NB4 (cell line): ENCODE measurements at regions not wholly inside any gene's neighbourhood (a gene's known extent, or its start where the extent isn't known, plus 50 kb on each side); places are given as distances from the start of the nearest gene placed in this dataset.

Source experiments
- POLR2A ChIP-seq: IDR thresholded peaks from 2 replicates; pipeline ENCODE4 v1.6.1; 2011; ENCODE audit warnings: mild to moderate bottlenecking; ENCODE audit not compliant: insufficient read length; ENCODE audit errors: extremely low read depth
- TF ChIP-seq, protein P1 (sequence below): IDR thresholded peaks from one replicate; pipeline ENCODE4 v1.5.1; 2012; ENCODE audit warnings: low read depth, low read length
- TF ChIP-seq, protein P2 (sequence below): IDR thresholded peaks from 2 replicates; pipeline ENCODE4 v1.6.1; 2011; ENCODE audit warnings: low read depth, low read length

DNA sequence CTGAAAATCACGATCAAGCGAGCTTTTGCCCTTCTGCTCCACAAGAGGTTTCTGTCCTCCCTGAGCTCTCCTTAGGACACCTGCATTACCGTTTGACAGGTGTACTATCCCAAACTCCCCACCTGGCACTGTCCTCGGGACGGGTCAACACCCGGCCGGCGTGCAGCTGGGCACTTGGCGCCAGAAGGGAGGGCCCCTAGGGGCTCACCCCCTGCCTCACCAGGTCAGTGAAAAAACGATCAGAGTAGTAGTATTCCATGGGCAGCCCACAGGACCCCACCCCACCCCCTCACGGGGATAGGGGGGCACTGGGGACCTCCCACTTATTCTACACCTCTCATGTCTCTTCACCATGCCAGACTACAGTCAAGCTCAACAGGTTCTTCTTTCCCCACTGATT, 117.6 kb upstream of the ANKRD30BL start:
- TF ChIP-seq, protein P1, sequence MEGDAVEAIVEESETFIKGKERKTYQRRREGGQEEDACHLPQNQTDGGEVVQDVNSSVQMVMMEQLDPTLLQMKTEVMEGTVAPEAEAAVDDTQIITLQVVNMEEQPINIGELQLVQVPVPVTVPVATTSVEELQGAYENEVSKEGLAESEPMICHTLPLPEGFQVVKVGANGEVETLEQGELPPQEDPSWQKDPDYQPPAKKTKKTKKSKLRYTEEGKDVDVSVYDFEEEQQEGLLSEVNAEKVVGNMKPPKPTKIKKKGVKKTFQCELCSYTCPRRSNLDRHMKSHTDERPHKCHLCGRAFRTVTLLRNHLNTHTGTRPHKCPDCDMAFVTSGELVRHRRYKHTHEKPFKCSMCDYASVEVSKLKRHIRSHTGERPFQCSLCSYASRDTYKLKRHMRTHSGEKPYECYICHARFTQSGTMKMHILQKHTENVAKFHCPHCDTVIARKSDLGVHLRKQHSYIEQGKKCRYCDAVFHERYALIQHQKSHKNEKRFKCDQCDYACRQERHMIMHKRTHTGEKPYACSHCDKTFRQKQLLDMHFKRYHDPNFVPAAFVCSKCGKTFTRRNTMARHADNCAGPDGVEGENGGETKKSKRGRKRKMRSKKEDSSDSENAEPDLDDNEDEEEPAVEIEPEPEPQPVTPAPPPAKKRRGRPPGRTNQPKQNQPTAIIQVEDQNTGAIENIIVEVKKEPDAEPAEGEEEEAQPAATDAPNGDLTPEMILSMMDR: no peak
- TF ChIP-seq POLR2A: no peak
- TF ChIP-seq, protein P2, sequence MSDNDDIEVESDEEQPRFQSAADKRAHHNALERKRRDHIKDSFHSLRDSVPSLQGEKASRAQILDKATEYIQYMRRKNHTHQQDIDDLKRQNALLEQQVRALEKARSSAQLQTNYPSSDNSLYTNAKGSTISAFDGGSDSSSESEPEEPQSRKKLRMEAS: no peak
